Mammary epithelial cell (primary cell): ENCODE measurements at regions not wholly inside any gene's neighbourhood (a gene's known extent, or its start where the extent isn't known, plus 50 kb on each side); places are given as distances from the start of the nearest gene placed in this dataset.

Experiments used
- EZH2 ChIP-seq: IDR thresholded peaks from 2 replicates; pipeline ENCODE4 v1.6.1; 2012; ENCODE audit warnings: low read length, inconsistent platforms, borderline replicate concordance
- TF ChIP-seq, protein P1 (sequence below), 2 donors: IDR thresholded peaks in 1 of 2; conservative IDR thresholded peaks in 1 of 2; 2 replicates each; pipeline ENCODE4 v1.5.1; 2011 to 2012; ENCODE audit warnings: inconsistent platforms in 2 of 2, low read length in 2 of 2, mild to moderate bottlenecking in 2 of 2, control low read depth in 1 of 2, low read depth in 1 of 2; ENCODE audit not compliant: insufficient read depth in 1 of 2; ENCODE audit errors: extremely low read depth in 1 of 2

DNA sequence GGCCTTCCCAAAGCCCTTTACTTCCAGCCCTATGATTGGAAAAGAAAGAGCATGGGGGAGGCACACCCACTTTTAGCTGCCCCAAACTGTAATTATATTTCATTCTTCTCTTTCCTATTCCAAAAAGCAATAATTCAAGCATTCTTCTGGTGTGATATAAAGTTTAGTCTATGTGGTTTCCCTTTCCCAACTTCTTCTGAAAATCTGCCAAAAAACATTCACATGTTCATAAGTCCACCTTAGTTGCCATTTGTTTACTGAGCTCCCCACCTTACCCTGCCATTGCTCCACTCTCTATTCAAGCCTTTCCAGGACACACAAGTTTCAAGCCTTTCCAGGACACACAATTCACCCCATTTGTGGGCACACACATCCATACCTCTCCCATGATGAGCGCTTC lies 111.6 kb upstream of the BMAL1 start:
- TF ChIP-seq, protein P1, sequence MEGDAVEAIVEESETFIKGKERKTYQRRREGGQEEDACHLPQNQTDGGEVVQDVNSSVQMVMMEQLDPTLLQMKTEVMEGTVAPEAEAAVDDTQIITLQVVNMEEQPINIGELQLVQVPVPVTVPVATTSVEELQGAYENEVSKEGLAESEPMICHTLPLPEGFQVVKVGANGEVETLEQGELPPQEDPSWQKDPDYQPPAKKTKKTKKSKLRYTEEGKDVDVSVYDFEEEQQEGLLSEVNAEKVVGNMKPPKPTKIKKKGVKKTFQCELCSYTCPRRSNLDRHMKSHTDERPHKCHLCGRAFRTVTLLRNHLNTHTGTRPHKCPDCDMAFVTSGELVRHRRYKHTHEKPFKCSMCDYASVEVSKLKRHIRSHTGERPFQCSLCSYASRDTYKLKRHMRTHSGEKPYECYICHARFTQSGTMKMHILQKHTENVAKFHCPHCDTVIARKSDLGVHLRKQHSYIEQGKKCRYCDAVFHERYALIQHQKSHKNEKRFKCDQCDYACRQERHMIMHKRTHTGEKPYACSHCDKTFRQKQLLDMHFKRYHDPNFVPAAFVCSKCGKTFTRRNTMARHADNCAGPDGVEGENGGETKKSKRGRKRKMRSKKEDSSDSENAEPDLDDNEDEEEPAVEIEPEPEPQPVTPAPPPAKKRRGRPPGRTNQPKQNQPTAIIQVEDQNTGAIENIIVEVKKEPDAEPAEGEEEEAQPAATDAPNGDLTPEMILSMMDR (conservative IDR thresholded peaks at IDR 0.05 in 1 of 2, IDR thresholded peaks at IDR 0.05 in 1 of 2; ENCODE audit: extremely low read depth in 1 of 2, insufficient read depth in 1 of 2, low read depth in 1 of 2, low read length in 2 of 2), result no peak
- TF ChIP-seq EZH2, result no peak
